ENCODE measurements at regions not wholly inside any gene's neighbourhood (a gene's known extent, or its start where the extent isn't known, plus 50 kb on each side); places are given as distances from the start of the nearest gene placed in this dataset.

DNA sequence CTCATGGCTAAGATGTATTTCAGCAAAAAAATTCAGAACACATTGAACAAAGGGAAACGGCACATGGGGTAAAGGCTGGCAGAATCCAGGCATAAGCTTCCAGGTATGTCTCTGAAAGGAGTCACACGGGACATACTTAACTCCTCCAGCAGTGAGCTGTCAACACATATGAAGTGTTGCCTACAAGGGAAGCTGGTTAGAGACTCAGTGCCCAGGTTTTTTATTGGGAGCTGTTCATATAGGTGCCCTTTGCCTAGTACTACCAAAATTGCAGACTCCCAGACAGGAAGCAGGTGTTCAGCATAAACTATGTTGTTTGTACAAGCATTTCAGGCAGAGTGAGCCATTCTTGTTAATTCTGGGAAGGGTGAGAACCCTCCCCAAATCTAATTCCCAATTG is 77.4 kb upstream of the PUDP start:
- Histone ChIP-seq H3K4me3 (no peak overlapping the region), H3K36me3 (no peaks in the 10 kb centered on the region), H3K27ac (no peak overlapping the region), H3K27me3 (no peaks in the 10 kb centered on the region), H3K9me3 (no peaks in the 10 kb centered on the region), H3K4me1 (no peaks in the 10 kb centered on the region)
- no peak for DNase-seq
- no peak for TF ChIP-seq POLR2A (IDR thresholded peaks at IDR 0.05)
- TF ChIP-seq, protein P1, sequence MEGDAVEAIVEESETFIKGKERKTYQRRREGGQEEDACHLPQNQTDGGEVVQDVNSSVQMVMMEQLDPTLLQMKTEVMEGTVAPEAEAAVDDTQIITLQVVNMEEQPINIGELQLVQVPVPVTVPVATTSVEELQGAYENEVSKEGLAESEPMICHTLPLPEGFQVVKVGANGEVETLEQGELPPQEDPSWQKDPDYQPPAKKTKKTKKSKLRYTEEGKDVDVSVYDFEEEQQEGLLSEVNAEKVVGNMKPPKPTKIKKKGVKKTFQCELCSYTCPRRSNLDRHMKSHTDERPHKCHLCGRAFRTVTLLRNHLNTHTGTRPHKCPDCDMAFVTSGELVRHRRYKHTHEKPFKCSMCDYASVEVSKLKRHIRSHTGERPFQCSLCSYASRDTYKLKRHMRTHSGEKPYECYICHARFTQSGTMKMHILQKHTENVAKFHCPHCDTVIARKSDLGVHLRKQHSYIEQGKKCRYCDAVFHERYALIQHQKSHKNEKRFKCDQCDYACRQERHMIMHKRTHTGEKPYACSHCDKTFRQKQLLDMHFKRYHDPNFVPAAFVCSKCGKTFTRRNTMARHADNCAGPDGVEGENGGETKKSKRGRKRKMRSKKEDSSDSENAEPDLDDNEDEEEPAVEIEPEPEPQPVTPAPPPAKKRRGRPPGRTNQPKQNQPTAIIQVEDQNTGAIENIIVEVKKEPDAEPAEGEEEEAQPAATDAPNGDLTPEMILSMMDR (IDR thresholded peaks at IDR 0.05), result no peak
- 81% methylated on average over 2 of the region's 2 CpGs; no CpG with 5 or more reads in 1 of the 2 donors for WGBS, 2 donors
- intact Hi-C loops (cut with DNase I), result no loop called here

DNA sequence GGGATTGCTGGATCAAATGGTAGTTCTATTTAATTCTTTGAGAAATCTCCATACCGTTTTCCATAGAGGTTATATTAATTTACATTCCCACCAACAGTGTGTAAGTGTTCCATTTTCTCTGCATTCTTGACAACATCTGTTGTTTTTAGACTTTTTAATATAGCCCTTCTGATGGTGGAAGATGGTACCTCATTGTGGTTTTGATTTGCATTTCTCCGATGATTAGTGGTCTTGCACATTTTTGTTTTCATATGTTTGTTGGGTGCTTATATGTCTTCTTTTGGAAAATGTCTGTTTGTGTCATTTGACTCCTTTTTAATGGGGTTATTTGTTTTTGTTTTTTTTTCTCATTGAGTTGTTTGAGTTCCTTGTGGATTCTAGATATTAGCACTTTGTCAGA is 75.3 kb upstream of the PUDP start:
- H3K27ac ChIP-seq, result no peak overlapping the region
- intact Hi-C loops (cut with DNase I), result no loop called here
- no peak overlapping the region for H3K4me3 ChIP-seq
- H3K27me3 ChIP-seq, result no peaks in the 10 kb centered on the region
- no peaks in the 10 kb centered on the region for H3K36me3 ChIP-seq
- no peak for TF ChIP-seq POLR2A (IDR thresholded peaks at IDR 0.05)
- TF ChIP-seq, protein P1 (IDR thresholded peaks at IDR 0.05), result no peak
- no peaks in the 10 kb centered on the region for H3K9me3 ChIP-seq
- no peaks in the 10 kb centered on the region for H3K4me1 ChIP-seq
- 75 to 95% methylated on average over 2 of the region's 2 CpGs for WGBS, 2 donors
- no peak for DNase-seq

DNA sequence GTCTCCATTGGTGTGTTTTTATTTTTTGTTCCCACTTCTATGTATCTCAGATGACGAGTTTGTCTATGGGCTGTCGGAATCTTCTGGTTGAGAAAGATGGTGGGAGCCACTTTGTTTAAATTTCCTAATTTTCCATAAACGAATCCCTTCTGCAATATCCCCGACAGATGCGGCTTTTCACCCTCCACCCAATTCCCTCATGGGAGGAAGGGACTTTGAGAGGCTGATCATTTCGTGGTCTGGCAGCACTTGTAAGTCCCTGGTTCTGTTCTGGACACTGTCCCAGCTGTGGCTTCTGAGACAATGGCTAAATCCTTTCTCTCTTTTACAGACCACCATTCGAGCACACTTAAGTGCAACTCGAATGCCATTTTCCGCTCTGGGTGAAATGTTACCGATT is 72.2 kb upstream of the PUDP start:
- Histone ChIP-seq H3K36me3 (no peaks in the 10 kb centered on the region), H3K9me3 (no peaks in the 10 kb centered on the region), H3K27me3 (no peaks in the 10 kb centered on the region), H3K27ac (no peak overlapping the region), H3K4me1 (no peaks in the 10 kb centered on the region), H3K4me3 (no peak overlapping the region)
- WGBS, 2 donors, result 77% methylated on average over 7 to 10 of the region's 10 CpGs
- TF ChIP-seq, protein P1 (IDR thresholded peaks at IDR 0.05), result no peak
- no peak for TF ChIP-seq POLR2A (IDR thresholded peaks at IDR 0.05)
- DNase-seq, result no peak
- intact Hi-C loops (cut with DNase I), result no loop called here

DNA sequence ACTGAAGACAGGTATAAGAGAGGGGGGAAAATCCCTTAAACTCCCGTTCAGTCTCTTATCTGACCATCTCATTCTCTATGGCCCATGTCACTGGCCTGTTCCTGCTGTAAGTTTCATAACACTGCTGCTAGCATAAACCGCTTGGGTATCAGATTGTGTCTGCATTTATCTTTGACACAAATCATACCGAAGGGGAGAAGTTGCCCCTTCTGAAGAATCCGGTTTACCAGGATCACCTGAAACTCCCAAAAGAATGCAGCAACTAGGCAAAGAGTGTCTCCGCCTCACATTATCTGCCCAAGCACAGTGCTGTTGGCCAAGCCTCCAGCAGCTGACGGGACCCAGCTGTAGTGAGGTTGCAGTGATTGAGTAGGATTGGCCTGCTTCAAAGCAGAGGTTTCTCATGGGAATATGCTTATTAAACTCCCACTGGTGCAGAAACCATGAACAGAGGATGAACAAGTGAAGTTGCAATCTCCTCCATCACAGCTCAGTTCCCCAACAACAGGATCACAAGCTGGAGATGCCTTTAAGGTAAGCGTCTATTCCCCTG is 71.3 kb upstream of the PUDP start:
- WGBS, 2 donors, result 58 to 73% methylated on average over 2 to 7 of the region's 7 CpGs
- Histone ChIP-seq H3K9me3 (no peaks in the 10 kb centered on the region), H3K27ac (no peak overlapping the region), H3K4me1 (no peaks in the 10 kb centered on the region), H3K4me3 (no peak overlapping the region), H3K36me3 (no peaks in the 10 kb centered on the region), H3K27me3 (no peaks in the 10 kb centered on the region)
- DNase-seq, result no peak
- intact Hi-C loops (cut with DNase I), result no loop called here
- TF ChIP-seq, protein P1 (IDR thresholded peaks at IDR 0.05), result no peak
- no peak for TF ChIP-seq POLR2A (IDR thresholded peaks at IDR 0.05)

DNA sequence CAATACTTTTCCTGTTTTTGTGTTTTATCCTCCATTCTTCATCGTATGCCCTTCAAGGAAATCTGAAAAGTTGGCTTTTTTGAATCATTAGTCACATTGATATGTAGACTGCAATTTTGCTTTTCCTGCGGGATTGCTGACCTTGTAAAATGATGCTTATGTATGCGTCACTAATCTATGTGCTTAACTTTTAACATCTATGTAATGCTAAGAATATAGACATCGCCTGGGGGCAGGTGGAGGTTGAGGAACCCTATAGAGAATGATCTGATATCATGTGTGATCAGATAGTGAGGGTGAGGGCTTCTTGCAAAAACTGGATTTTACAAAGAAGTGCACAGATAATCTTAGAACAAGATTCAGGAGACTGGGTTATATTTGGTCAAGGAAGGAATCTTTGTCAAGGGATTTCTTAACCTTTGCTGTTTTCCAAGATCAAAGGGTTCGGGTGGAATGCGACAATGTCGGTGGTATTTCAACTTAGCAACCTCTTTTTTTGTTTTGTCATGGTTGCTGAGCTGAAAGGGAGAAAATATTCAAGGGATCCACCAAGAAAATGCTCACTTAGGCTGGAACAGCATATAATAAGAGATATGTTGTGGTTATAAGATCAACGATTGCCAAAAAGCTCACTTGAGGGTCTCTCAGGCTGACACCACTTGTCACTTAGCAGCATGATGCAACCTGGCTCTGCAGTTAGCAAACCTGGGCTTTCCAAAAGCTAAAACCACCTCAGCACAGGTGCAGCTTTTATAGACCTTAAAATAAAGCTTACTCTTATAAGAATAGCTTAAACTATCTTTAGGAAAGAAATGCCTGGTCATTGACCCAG is 70.6 kb upstream of the PUDP start:
- no peaks in the 10 kb centered on the region for H3K9me3 ChIP-seq
- H3K36me3 ChIP-seq, result no peaks in the 10 kb centered on the region
- WGBS, 2 donors, result 67 to 80% methylated on average over 8 of the region's 8 CpGs
- H3K4me3 ChIP-seq, result no peak overlapping the region
- H3K4me1 ChIP-seq, result no peaks in the 10 kb centered on the region
- no peak overlapping the region for H3K27ac ChIP-seq
- DNase-seq, result no peak
- no peaks in the 10 kb centered on the region for H3K27me3 ChIP-seq
- TF ChIP-seq, protein P1 (IDR thresholded peaks at IDR 0.05), result no peak
- TF ChIP-seq POLR2A (IDR thresholded peaks at IDR 0.05), result no peak
- intact Hi-C loops (cut with DNase I), result no loop called here

All from esophagus squamous epithelium (tissue), 5 donors.